Epithelial cell of esophagus (primary cell): ENCODE measurements at regions not wholly inside any gene's neighbourhood (a gene's known extent, or its start where the extent isn't known, plus 50 kb on each side); places are given as distances from the start of the nearest gene placed in this dataset.
"Not testable (repeated sequence)": the region's sequence is repeated elsewhere in the genome, so short reads cannot be mapped to it uniquely, and the experiment has no call there.

Source experiments
- DNase-seq: peaks from one replicate; pipeline ENCODE4 v3.0.0; 2010; ENCODE audit warnings: low read depth
- H3K4me3 ChIP-seq: 2 replicates; pipeline ENCODE4 v1.5.1; 2011; ENCODE audit warnings: mild to moderate bottlenecking, low read length, control low read depth
- TF ChIP-seq, protein P1 (sequence below): IDR thresholded peaks from 2 replicates; pipeline ENCODE4 v1.5.1; 2011; ENCODE audit warnings: low read depth, mild to moderate bottlenecking, low read length, control low read depth, inconsistent platforms; ENCODE audit not compliant: insufficient read depth; ENCODE audit errors: missing control alignments

DNA sequence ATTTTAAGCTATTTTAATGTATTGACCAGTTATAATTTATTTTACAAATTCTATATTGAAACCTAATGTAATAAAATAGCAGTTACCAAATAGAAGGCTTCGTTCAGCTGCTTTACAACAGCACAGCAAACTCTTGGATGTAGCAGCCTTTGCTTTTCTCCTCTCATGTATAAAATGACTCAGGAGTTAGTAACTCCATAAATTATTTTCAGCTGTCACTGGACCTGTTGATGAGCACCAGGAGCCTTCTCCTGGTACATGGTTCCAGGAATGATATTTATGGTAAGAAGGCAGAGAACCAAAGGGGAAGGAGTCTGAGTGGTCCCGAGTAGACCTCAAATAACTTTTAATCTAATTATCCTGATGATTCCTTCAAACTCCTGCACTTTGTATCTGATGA lies 256.4 kb upstream of the NETO1 start:
- no peak for DNase-seq
- no peak overlapping the region for H3K4me3 ChIP-seq
- TF ChIP-seq, protein P1, sequence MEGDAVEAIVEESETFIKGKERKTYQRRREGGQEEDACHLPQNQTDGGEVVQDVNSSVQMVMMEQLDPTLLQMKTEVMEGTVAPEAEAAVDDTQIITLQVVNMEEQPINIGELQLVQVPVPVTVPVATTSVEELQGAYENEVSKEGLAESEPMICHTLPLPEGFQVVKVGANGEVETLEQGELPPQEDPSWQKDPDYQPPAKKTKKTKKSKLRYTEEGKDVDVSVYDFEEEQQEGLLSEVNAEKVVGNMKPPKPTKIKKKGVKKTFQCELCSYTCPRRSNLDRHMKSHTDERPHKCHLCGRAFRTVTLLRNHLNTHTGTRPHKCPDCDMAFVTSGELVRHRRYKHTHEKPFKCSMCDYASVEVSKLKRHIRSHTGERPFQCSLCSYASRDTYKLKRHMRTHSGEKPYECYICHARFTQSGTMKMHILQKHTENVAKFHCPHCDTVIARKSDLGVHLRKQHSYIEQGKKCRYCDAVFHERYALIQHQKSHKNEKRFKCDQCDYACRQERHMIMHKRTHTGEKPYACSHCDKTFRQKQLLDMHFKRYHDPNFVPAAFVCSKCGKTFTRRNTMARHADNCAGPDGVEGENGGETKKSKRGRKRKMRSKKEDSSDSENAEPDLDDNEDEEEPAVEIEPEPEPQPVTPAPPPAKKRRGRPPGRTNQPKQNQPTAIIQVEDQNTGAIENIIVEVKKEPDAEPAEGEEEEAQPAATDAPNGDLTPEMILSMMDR = no peak

DNA sequence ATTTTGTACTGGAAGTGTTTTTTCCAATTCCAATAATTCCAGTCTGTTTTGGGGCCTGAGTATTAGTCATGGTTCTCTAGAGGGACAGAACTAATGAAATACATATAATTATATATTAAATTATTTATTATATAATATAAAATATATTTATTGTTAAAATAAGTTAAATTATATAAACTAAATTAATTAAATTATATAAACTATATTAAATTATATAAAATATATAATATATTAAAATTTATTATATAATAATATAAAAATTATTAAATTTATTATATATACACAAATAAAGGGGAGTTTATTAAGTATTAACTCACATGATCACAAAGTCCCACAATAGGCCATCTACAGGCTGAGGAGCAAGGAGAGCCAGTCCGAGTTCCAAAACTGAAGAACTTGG lies 253.4 kb upstream of the NETO1 start:
- TF ChIP-seq, protein P1 = no peak
- no peak overlapping the region for H3K4me3 ChIP-seq
- DNase-seq = no peak

DNA sequence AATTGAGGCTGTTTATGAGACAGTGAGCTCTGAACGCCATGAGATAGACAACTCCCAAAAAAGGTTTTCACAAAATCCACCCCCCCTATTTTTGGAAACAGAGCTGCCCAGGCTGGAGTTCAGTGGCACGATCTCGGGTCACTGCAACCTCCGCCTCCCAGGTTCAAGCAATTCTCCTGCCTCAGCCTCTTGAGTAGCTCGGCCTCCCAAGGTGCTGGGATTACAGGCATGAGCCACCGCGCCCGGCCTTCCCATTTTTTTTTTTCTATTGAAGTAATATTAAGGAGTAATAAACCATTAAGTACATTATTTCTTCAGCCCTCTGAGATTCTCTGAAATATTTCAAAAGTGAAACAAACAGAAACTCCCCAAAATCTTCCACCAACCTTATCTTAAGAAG lies 252.8 kb upstream of the NETO1 start:
- H3K4me3 ChIP-seq = no peak overlapping the region
- TF ChIP-seq, protein P1 = no peak
- no peak for DNase-seq

DNA sequence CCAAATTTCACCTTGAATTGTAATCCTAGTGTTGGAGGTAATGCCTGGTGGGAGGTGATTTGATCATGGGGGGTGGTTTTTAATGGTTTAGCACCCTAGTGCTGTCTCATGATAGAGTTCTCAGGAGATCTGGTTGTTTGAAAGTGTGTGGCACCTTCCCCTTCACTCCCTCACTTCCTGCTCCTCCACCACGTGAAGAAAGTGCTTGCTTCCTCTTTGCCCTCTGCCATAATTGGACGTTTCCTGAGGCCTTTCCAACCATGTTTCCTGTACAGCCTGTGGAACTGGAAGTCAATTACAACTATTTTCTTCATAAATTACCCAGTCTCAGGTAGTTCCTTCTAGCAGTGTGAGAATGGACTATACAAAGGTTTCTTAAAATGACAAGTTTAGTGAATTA lies 251.8 kb upstream of the NETO1 start:
- TF ChIP-seq, protein P1 = no peak
- no peak for DNase-seq
- no peak overlapping the region for H3K4me3 ChIP-seq

DNA sequence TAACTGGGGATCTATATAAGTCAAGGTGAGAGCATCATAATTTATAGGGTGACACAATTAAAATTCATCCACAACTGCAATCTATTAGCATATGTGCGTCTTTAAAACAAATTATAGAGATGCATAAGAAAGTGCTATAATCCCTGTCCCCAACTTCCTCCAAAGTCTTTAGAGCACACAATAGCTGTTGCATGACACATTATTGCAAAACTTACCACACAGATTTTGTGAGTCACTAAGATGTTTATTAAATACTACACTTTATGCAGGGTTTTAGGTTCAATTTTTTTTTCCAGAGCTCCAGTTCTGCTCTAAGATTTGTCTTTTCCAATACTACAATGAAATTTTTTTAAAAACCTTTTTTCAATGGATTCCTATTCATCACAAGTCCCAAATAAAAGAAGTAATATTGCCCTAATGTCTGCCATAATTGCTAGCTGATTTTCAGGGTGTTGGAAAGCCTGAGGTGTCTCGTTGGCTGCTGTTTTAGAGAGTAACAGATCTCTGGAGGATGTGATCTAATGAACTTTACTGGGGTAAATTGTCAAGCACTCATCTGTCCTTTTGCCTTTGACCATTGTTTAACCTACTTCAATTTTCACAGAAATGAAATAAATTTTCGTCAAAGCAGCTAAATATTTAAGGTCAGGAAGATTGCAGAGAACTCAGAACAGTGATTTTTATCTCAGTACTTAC lies 250.5 kb upstream of the NETO1 start:
- TF ChIP-seq, protein P1 = no peak
- DNase-seq = peak; percentile 80
- no peak overlapping the region for H3K4me3 ChIP-seq

DNA sequence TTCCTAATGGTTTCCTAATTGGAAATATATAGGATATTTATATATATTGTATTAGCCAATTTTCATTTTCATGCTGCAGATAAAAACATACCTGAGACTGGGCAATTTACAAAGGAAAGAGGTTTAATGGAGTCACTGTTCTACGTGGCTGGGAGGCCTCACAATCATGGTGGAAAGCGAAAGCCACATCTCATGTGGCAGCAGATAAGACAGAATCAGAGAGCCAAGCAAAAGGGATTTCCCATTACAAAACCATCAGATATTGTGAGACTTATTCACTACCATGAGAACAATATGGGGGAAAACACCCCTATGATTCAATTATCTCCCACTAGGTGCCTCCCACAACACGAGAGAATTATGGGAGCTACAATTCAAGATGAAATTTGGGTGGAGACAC lies 242.5 kb upstream of the NETO1 start:
- DNase-seq = no peak
- TF ChIP-seq, protein P1 = no peak
- H3K4me3 ChIP-seq = no peak overlapping the region

DNA sequence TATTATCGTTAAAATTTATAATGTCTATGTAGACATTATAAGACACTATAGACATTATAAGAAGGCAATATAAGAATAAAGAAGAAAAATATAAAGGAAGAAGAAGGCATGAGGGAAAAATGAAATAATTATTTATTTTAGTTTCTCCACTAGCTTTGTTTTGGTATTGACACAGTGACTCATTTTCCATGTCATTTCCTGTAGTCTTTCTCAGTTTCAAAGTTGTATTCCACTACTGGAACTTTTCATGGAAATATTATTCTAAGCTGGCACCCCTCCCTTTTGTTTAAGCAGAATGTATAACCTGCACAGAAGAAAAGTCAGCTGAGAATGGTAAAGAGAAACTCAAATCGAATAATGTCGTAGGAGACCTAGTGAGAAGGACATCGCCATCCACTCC lies 234.2 kb upstream of the NETO1 start:
- no peak overlapping the region for H3K4me3 ChIP-seq
- no peak for DNase-seq
- TF ChIP-seq, protein P1 = no peak

DNA sequence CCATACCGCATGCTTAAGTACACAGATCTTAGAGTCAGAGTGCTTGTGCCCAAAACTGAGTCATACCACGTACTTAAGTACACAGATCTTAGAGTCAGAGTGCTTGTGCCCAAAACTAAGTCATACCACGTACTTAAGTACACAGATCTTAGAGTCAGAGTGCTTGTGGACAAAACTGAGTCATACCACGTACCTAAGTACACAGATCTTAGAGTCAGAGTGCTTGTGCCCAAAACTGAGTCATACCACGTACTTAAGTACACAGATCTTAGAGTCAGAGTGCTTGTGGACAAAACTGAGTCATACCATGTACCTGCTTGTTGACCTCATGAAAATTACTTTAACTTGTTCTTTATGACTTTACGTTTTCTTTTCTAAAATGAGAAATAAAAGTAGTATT lies 233.7 kb upstream of the NETO1 start:
- not testable (repeated sequence) for H3K4me3 ChIP-seq
- DNase-seq = peak; percentile 66
